ENCODE measurements at regions not wholly inside any gene's neighbourhood (a gene's known extent, or its start where the extent isn't known, plus 50 kb on each side); places are given as distances from the start of the nearest gene placed in this dataset.

GRCh38 chr12:42823679-42824078 is 234.1 kb upstream of the PRICKLE1 start:
- Histone ChIP-seq H3K9me3 (peaks cover 4% of the 10 kb centered on the region), H3K27ac (no peak overlapping the region), H3K27me3 (no peaks in the 10 kb centered on the region), H3K36me3 (no peaks in the 10 kb centered on the region), H3K4me3 (no peak overlapping the region), H3K4me1 (no peaks in the 10 kb centered on the region), H3K9ac (ENCODE audit: low read depth in 2 of 2, low read length in 2 of 2) (no peak overlapping the region)
- intact Hi-C loops (cut with DNase I), result no loop called here
- no peak for TF ChIP-seq CTCF (IDR thresholded peaks at IDR 0.05)
- no peak for DNase-seq

GRCh38 chr12:42819846-42820245 is 230.3 kb upstream of the PRICKLE1 start:
- no peak overlapping the region for H3K4me3 ChIP-seq
- intact Hi-C loops (cut with DNase I), result no loop called here
- H3K27ac ChIP-seq, result no peak overlapping the region
- no peak for DNase-seq
- H3K36me3 ChIP-seq, result no peaks in the 10 kb centered on the region
- no peaks in the 10 kb centered on the region for H3K4me1 ChIP-seq
- no peaks in the 10 kb centered on the region for H3K27me3 ChIP-seq
- peaks cover 4% of the 10 kb centered on the region for H3K9me3 ChIP-seq
- no peak for TF ChIP-seq CTCF (IDR thresholded peaks at IDR 0.05)
- no peak overlapping the region for H3K9ac ChIP-seq (ENCODE audit: low read depth in 2 of 2, low read length in 2 of 2)

- Histone ChIP-seq H3K9me3 (no peaks in the 10 kb centered on the region), H3K27me3 (no peaks in the 10 kb centered on the region), H3K4me1 (no peaks in the 10 kb centered on the region), H3K4me3 (no peak overlapping the region), H3K27ac (no peak overlapping the region), H3K36me3 (no peaks in the 10 kb centered on the region), H3K9ac (ENCODE audit: low read depth in 2 of 2, low read length in 2 of 2) (no peak overlapping the region)
- no peak for DNase-seq
- no peak for TF ChIP-seq CTCF (IDR thresholded peaks at IDR 0.05)
- intact Hi-C loops (cut with DNase I), result no loop called here
Measured at GRCh38 chr12:42815068-42815467, 225.5 kb upstream of the PRICKLE1 start.

GRCh38 chr12:42812871-42813270 is 223.3 kb upstream of the PRICKLE1 start:
- Histone ChIP-seq H3K4me3 (no peak overlapping the region), H3K9ac (ENCODE audit: low read depth in 2 of 2, low read length in 2 of 2) (no peak overlapping the region), H3K9me3 (no peaks in the 10 kb centered on the region), H3K27ac (no peak overlapping the region), H3K4me1 (no peaks in the 10 kb centered on the region), H3K36me3 (no peaks in the 10 kb centered on the region), H3K27me3 (no peaks in the 10 kb centered on the region)
- intact Hi-C loops (cut with DNase I), result no loop called here
- DNase-seq, result no peak
- no peak for TF ChIP-seq CTCF (IDR thresholded peaks at IDR 0.05)

GRCh38 chr12:42812086-42812485 is 222.5 kb upstream of the PRICKLE1 start:
- no peaks in the 10 kb centered on the region for H3K9me3 ChIP-seq
- no peak overlapping the region for H3K4me3 ChIP-seq
- no peak for DNase-seq
- no peaks in the 10 kb centered on the region for H3K4me1 ChIP-seq
- H3K9ac ChIP-seq (ENCODE audit: low read depth in 2 of 2, low read length in 2 of 2), result no peak overlapping the region
- intact Hi-C loops (cut with DNase I), result no loop called here
- no peak for TF ChIP-seq CTCF (IDR thresholded peaks at IDR 0.05)
- no peaks in the 10 kb centered on the region for H3K36me3 ChIP-seq
- H3K27me3 ChIP-seq, result no peaks in the 10 kb centered on the region
- no peak overlapping the region for H3K27ac ChIP-seq

- DNase-seq, result no peak
- TF ChIP-seq CTCF (IDR thresholded peaks at IDR 0.05), result no peak
- Histone ChIP-seq H3K36me3 (no peaks in the 10 kb centered on the region), H3K9ac (ENCODE audit: low read depth in 2 of 2, low read length in 2 of 2) (no peak overlapping the region), H3K27me3 (no peaks in the 10 kb centered on the region), H3K4me3 (no peak overlapping the region), H3K9me3 (no peaks in the 10 kb centered on the region), H3K27ac (no peak overlapping the region), H3K4me1 (no peaks in the 10 kb centered on the region)
- intact Hi-C loops (cut with DNase I), result no loop called here
Measured at GRCh38 chr12:42810006-42810405, 220.5 kb upstream of the PRICKLE1 start.
